NT2/D1 (cell line): ENCODE measurements at regions not wholly inside any gene's neighbourhood (a gene's known extent, or its start where the extent isn't known, plus 50 kb on each side); places are given as distances from the start of the nearest gene placed in this dataset.

Experiments used
- SUZ12 ChIP-seq: IDR thresholded peaks from 2 replicates; pipeline ENCODE4 v1.6.1; 2011; ENCODE audit not compliant: insufficient read length, insufficient read depth; ENCODE audit errors: extremely low read depth
- YY1 ChIP-seq: IDR thresholded peaks from 2 replicates; pipeline ENCODE4 v1.6.1; 2011; ENCODE audit not compliant: insufficient read length, insufficient read depth
- ZNF274 ChIP-seq: IDR thresholded peaks from 2 replicates; pipeline ENCODE4 v1.6.1; 2011; ENCODE audit warnings: mild to moderate bottlenecking, low read depth, low read length

DNA sequence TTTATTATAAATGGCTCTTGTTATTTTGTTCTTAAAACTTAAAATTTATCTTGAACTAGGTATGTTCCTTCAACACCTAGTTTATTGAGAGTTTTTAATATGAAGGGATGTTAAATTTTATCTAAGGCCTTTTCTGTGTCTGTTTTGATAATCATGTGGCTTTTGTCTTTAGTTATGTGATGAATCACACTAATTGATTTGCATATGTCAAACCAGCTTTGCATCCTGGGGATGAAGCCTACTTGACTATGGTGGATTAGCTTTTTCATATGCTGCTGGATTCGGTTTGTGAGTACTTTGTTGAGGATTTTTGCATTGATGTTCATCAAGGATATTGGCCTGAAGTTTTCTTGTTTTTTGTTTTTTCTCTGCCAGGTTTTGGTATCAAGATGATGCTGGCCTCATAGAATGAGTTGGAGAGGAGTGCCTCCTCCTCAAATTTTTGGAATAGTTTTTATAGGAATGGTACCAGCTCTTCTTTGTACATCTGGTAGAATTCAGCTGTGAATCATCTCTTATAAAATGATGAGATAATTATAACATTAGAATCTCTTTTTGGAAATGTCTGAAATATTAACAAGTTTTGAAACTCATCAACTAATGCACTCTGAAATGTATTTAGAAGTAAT is 78.7 kb upstream of the AGR3 start:
- TF ChIP-seq YY1 (no peak), ZNF274 (no peak), SUZ12 (no peak)
